ENCODE measurements at regions not wholly inside any gene's neighbourhood (a gene's known extent, or its start where the extent isn't known, plus 50 kb on each side); places are given as distances from the start of the nearest gene placed in this dataset.

- WGBS, 5 donors = 81 to 97% (median 92%) methylated on average over 2 of the region's 2 CpGs
- Histone ChIP-seq H3K36me3 (no peaks in the 10 kb centered on the region), H3K4me1 (no peaks in the 10 kb centered on the region), H3K9me3 (no peaks in the 10 kb centered on the region), H3K27ac (no peak overlapping the region), H3K4me3 (no peak overlapping the region), H3K27me3 (replicated peaks in 1 of 7) (peaks cover 0 to 20% (median 0%) of the 10 kb centered on the region in 7 donors)
- intact Hi-C loops (cut with DNase I; ENCODE audit: low total_unique reads) = no loop called here
- no peak for TF ChIP-seq POLR2A (IDR thresholded peaks at IDR 0.05)
- no peak for TF ChIP-seq POLR2AphosphoS5 (IDR thresholded peaks at IDR 0.05)
- TF ChIP-seq CTCF (IDR thresholded peaks at IDR 0.05 in 8 of 11, conservative IDR thresholded peaks at IDR 0.05 in 3 of 11) = no peak
- no peak for DNase-seq
Observed at GRCh38 chr6:6738108-6738507, 149.6 kb downstream of the LY86 start.

- H3K27ac ChIP-seq = no peak overlapping the region
- WGBS, 5 donors = 70 to 82% (median 80%) methylated on average over 5 of the region's 5 CpGs
- peaks cover 0 to 20% (median 0%) of the 10 kb centered on the region in 7 donors for H3K27me3 ChIP-seq (replicated peaks in 1 of 7)
- TF ChIP-seq CTCF (IDR thresholded peaks at IDR 0.05 in 8 of 11, conservative IDR thresholded peaks at IDR 0.05 in 3 of 11) (no peak), POLR2AphosphoS5 (IDR thresholded peaks at IDR 0.05) (no peak)
- DNase-seq = no peak
- H3K9me3 ChIP-seq = no peaks in the 10 kb centered on the region
- intact Hi-C loops (cut with DNase I; ENCODE audit: low total_unique reads) = no loop called here
- H3K36me3 ChIP-seq = no peaks in the 10 kb centered on the region
- H3K4me1 ChIP-seq = no peaks in the 10 kb centered on the region
- H3K4me3 ChIP-seq = no peak overlapping the region
Observed at GRCh38 chr6:6738922-6739716, 150.6 kb downstream of the LY86 start.

GRCh38 chr6:6740595-6740994, 152.1 kb downstream of the LY86 start:
- Histone ChIP-seq H3K9me3 (no peaks in the 10 kb centered on the region), H3K27me3 (replicated peaks in 1 of 7) (peaks cover 0 to 20% (median 0%) of the 10 kb centered on the region in 7 donors), H3K36me3 (no peaks in the 10 kb centered on the region), H3K27ac (no peak overlapping the region), H3K4me1 (no peaks in the 10 kb centered on the region), H3K4me3 (no peak overlapping the region)
- DNase-seq = no peak
- 89 to 94% (median 91%) methylated on average over 7 of the region's 7 CpGs for WGBS, 5 donors
- intact Hi-C loops (cut with DNase I; ENCODE audit: low total_unique reads) = no loop called here
- TF ChIP-seq CTCF (IDR thresholded peaks at IDR 0.05 in 8 of 11, conservative IDR thresholded peaks at IDR 0.05 in 3 of 11) (no peak), POLR2A (IDR thresholded peaks at IDR 0.05) (no peak), POLR2AphosphoS5 (IDR thresholded peaks at IDR 0.05) (no peak)

GRCh38 chr6:6741264-6741663, 152.7 kb downstream of the LY86 start:
- H3K9me3 ChIP-seq = no peaks in the 10 kb centered on the region
- no peaks in the 10 kb centered on the region for H3K4me1 ChIP-seq
- no peak for DNase-seq
- no peak overlapping the region for H3K4me3 ChIP-seq
- WGBS, 5 donors = 74 to 94% (median 86%) methylated on average over 4 of the region's 4 CpGs
- no peaks in the 10 kb centered on the region for H3K36me3 ChIP-seq
- H3K27ac ChIP-seq = no peak overlapping the region
- TF ChIP-seq POLR2AphosphoS5 (IDR thresholded peaks at IDR 0.05) = no peak
- no peak for TF ChIP-seq CTCF (IDR thresholded peaks at IDR 0.05 in 8 of 11, conservative IDR thresholded peaks at IDR 0.05 in 3 of 11)
- intact Hi-C loops (cut with DNase I; ENCODE audit: low total_unique reads) = no loop called here
- peaks cover 0 to 20% (median 0%) of the 10 kb centered on the region in 7 donors for H3K27me3 ChIP-seq (replicated peaks in 1 of 7)
